ENCODE measurements at regions not wholly inside any gene's neighbourhood (a gene's known extent, or its start where the extent isn't known, plus 50 kb on each side); places are given as distances from the start of the nearest gene placed in this dataset.

- TF ChIP-seq POLR2A (IDR thresholded peaks at IDR 0.05; ENCODE audit: low read length) (no peak), GATA1 (IDR thresholded peaks at IDR 0.05; ENCODE audit: low read depth, low read length) (no peak)
Observed at GRCh38 chr5:54695198-54695966, 177.8 kb downstream of the SNX18 start.
